ENCODE measurements at regions not wholly inside any gene's neighbourhood (a gene's known extent, or its start where the extent isn't known, plus 50 kb on each side); places are given as distances from the start of the nearest gene placed in this dataset.

DNA sequence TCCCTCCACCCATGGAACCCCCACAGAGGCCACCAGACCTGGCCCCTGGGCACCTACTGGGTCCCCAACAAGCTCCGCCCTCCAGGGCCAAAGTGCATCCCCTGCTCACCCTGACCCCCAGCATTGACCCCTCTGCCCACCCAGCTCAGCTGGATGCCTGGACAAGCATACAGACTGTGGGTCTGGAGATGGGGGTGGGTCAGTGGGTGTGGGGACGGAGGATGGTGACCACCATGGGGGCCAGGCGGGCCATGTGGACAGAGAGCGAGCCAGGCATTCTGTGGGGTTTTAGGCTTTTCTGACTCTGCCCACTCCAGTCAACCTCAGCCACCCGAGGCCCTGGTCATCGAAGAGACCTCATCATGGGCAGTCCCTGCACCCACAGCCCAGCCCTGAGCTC lies 183.7 kb downstream of the BRD1 start:
- H3K36me3 ChIP-seq (ENCODE audit: control insufficient read depth in 2 of 2, extremely low read depth in 1 of 2, insufficient read depth in 1 of 2, low read length in 1 of 2) = peaks cover 8 to 17% of the 10 kb centered on the region in 2 donors
- H3K27ac ChIP-seq (ENCODE audit: low read length) = no peak overlapping the region
- no peak overlapping the region for H3K4me3 ChIP-seq (ENCODE audit: control insufficient read depth in 1 of 2, extremely low read depth in 1 of 2, low read length in 1 of 2)
- Mint-ChIP-seq H3K4me1 (peaks cover 8 to 19% (median 14%) of the 10 kb centered on the region in 3 donors), H3K27ac (no peak overlapping the region), H3K4me3 (no peak overlapping the region), H3K9me3 (no peaks in the 10 kb centered on the region), H3K27me3 (no peaks in the 10 kb centered on the region), H3K36me3 (peaks cover 5% of the 10 kb centered on the region)
- no peaks in the 10 kb centered on the region for H3K27me3 ChIP-seq (replicated peaks in 1 of 2; ENCODE audit: control insufficient read depth in 2 of 2, extremely low read depth in 1 of 2, insufficient read depth in 2 of 2, low read length in 1 of 2)
- peaks cover 0 to 35% of the 10 kb centered on the region in 2 experiments for H3K4me1 ChIP-seq (ENCODE audit: control insufficient read depth in 1 of 2, extremely low read depth in 1 of 2, insufficient read depth in 2 of 2, low read length in 2 of 2)
- CTCF ChIA-PET = no interaction called here
- POLR2A ChIA-PET = no interaction called here
- WGBS (ENCODE audit: insufficient coverage) = 100% methylated on average over 2 of the region's 6 CpGs
- DNase-seq (no peak), ATAC-seq (replicated peaks in 1 of 4) (no peak)
- H3K9me3 ChIP-seq = no peaks in the 10 kb centered on the region

DNA sequence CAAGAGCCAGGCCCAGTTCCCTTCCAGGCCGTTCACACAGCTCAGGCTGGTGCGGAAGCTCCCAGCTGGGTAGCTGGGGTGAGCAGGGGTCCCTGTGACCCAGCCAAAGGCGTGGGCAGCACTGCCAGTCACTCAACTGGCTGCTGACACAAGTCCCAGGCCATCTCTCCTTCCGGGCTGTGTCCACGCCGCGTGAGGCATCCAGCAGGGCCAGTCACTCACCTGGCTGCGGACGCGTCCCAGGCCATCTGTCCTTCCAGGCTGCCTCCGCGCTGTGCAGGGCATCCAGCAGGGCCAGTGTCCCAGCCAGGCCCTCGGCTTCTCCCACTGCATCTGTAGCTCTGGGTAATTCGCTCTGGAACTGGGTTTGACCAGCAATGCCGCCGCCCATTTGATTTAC lies 184.2 kb downstream of the BRD1 start:
- H3K4me3 Mint-ChIP-seq = no peak overlapping the region
- ATAC-seq (replicated peaks in 1 of 4) (no peak), DNase-seq (no peak)
- H3K27me3 Mint-ChIP-seq = no peaks in the 10 kb centered on the region
- H3K27me3 ChIP-seq (replicated peaks in 1 of 2; ENCODE audit: control insufficient read depth in 2 of 2, extremely low read depth in 1 of 2, insufficient read depth in 2 of 2, low read length in 1 of 2) = no peaks in the 10 kb centered on the region
- H3K9me3 ChIP-seq = no peaks in the 10 kb centered on the region
- no peaks in the 10 kb centered on the region for H3K9me3 Mint-ChIP-seq
- H3K36me3 Mint-ChIP-seq = peaks cover 5% of the 10 kb centered on the region
- H3K4me3 ChIP-seq (ENCODE audit: control insufficient read depth in 1 of 2, extremely low read depth in 1 of 2, low read length in 1 of 2) = no peak overlapping the region
- 93% methylated on average over 15 of the region's 16 CpGs for WGBS (ENCODE audit: insufficient coverage)
- H3K27ac ChIP-seq (ENCODE audit: low read length) = no peak overlapping the region
- H3K27ac Mint-ChIP-seq = no peak overlapping the region
- H3K4me1 ChIP-seq (ENCODE audit: control insufficient read depth in 1 of 2, extremely low read depth in 1 of 2, insufficient read depth in 2 of 2, low read length in 2 of 2) = peaks cover 0 to 34% of the 10 kb centered on the region in 2 experiments
- ChIA-PET POLR2A (no interaction called here), CTCF (no interaction called here)
- H3K4me1 Mint-ChIP-seq = peaks cover 8 to 24% (median 16%) of the 10 kb centered on the region in 3 donors
- H3K36me3 ChIP-seq (ENCODE audit: control insufficient read depth in 2 of 2, extremely low read depth in 1 of 2, insufficient read depth in 1 of 2, low read length in 1 of 2) = peaks cover 8 to 17% of the 10 kb centered on the region in 2 donors

DNA sequence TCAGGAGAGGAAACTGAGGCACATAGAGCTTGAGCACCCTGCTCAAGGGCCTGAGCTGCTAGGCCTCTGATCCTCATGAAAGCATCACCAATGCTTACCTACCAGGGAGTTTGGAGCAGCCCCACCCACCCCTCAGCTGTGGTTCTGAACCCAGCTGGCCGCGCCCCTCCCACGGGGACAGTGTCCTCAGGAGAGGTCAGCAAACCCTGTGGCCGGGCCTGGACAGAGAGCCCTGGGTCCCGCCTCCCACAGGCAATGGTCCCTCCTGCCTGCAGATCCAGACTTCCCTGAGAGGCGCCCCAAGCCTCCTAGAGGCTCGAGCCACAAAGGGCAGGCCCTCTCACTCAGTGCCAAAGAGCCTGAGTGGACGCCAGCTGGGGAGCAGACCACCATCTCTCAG lies 184.9 kb downstream of the BRD1 start:
- H3K4me3 Mint-ChIP-seq = no peak overlapping the region
- H3K9me3 Mint-ChIP-seq = no peaks in the 10 kb centered on the region
- no peaks in the 10 kb centered on the region for H3K27me3 Mint-ChIP-seq
- H3K4me3 ChIP-seq (ENCODE audit: control insufficient read depth in 1 of 2, extremely low read depth in 1 of 2, low read length in 1 of 2) = no peak overlapping the region
- no peaks in the 10 kb centered on the region for H3K9me3 ChIP-seq
- ChIA-PET CTCF (no interaction called here), POLR2A (no interaction called here)
- H3K36me3 ChIP-seq (ENCODE audit: control insufficient read depth in 2 of 2, extremely low read depth in 1 of 2, insufficient read depth in 1 of 2, low read length in 1 of 2) = peaks cover 8 to 11% of the 10 kb centered on the region in 2 donors
- 90% methylated on average over 8 of the region's 8 CpGs for WGBS (ENCODE audit: insufficient coverage)
- H3K27ac ChIP-seq (ENCODE audit: low read length) = no peak overlapping the region
- H3K4me1 Mint-ChIP-seq = peaks cover 8 to 27% (median 16%) of the 10 kb centered on the region in 3 donors
- no peak overlapping the region for H3K27ac Mint-ChIP-seq
- ATAC-seq (replicated peaks in 1 of 4) = no peak
- DNase-seq = no peak
- peaks cover 5% of the 10 kb centered on the region for H3K36me3 Mint-ChIP-seq
- H3K4me1 ChIP-seq (ENCODE audit: control insufficient read depth in 1 of 2, extremely low read depth in 1 of 2, insufficient read depth in 2 of 2, low read length in 2 of 2) = peaks cover 0 to 29% of the 10 kb centered on the region in 2 experiments
- H3K27me3 ChIP-seq (replicated peaks in 1 of 2; ENCODE audit: control insufficient read depth in 2 of 2, extremely low read depth in 1 of 2, insufficient read depth in 2 of 2, low read length in 1 of 2) = no peaks in the 10 kb centered on the region

DNA sequence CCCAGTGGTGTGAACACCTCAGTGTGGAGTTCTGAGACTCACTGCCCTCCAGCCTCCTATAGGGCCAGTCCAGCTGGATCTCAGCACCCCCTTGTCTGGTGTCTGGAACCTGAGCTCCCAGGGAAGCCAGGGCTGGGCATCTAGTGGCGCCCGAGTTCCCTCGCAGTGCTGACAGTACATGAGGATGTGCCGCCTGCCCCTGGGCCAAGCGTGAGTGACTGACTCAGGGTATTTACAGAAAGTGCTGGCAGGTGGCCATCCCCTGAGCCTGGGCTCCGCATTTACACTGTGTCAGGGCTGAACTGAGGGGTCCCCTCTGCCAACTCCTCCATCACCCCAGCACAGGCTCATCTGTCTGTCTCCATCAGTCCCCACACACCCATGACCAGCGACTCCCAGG lies 185.3 kb downstream of the BRD1 start:
- ChIA-PET POLR2A (no interaction called here), CTCF (no interaction called here)
- ATAC-seq (replicated peaks in 1 of 4) (no peak), DNase-seq (no peak)
- no peak overlapping the region for H3K4me3 Mint-ChIP-seq
- no peaks in the 10 kb centered on the region for H3K27me3 Mint-ChIP-seq
- H3K4me1 ChIP-seq (ENCODE audit: control insufficient read depth in 1 of 2, extremely low read depth in 1 of 2, insufficient read depth in 2 of 2, low read length in 2 of 2) = peaks cover 0 to 29% of the 10 kb centered on the region in 2 experiments
- H3K27ac ChIP-seq (ENCODE audit: low read length) = no peak overlapping the region
- H3K9me3 Mint-ChIP-seq = no peaks in the 10 kb centered on the region
- H3K36me3 Mint-ChIP-seq = peaks cover 7% of the 10 kb centered on the region
- H3K9me3 ChIP-seq = no peaks in the 10 kb centered on the region
- H3K27ac Mint-ChIP-seq = no peak overlapping the region
- H3K4me1 Mint-ChIP-seq = peaks cover 8 to 25% (median 18%) of the 10 kb centered on the region in 3 donors
- WGBS (ENCODE audit: insufficient coverage) = 84% methylated on average over 7 of the region's 7 CpGs
- H3K4me3 ChIP-seq (ENCODE audit: control insufficient read depth in 1 of 2, extremely low read depth in 1 of 2, low read length in 1 of 2) = no peak overlapping the region
- no peaks in the 10 kb centered on the region for H3K27me3 ChIP-seq (replicated peaks in 1 of 2; ENCODE audit: control insufficient read depth in 2 of 2, extremely low read depth in 1 of 2, insufficient read depth in 2 of 2, low read length in 1 of 2)
- H3K36me3 ChIP-seq (ENCODE audit: control insufficient read depth in 2 of 2, extremely low read depth in 1 of 2, insufficient read depth in 1 of 2, low read length in 1 of 2) = peaks cover 8 to 11% of the 10 kb centered on the region in 2 donors

DNA sequence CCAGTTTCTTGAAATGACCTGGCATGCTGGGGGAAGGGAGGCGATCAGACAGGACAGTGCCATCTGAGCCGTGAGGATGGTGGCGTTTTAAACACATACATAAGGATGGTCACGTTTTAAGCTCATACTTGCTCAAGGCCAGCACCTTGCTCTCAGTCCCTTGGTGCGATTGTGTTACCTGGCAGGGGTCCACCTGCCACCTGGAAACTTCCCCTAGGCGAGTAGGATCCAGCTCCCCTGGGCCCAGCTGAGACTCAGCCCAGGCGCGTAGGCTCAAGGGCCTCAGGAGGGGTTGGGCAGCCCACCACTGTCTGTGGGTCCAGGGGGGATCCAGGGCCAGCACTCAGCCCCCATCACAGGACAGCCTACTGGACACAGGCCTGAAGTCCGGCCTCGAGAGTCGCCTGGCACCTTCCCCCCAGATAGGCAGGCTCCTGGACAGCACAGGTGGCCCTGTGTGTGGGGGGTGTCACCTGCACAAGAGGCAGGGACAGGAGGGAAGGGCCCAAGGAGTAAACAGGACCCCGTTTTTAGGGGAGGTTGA lies 185.8 kb downstream of the BRD1 start:
- Mint-ChIP-seq H3K4me1 (peaks cover 8 to 20% (median 18%) of the 10 kb centered on the region in 3 donors), H3K9me3 (no peaks in the 10 kb centered on the region), H3K4me3 (no peak overlapping the region), H3K27me3 (no peaks in the 10 kb centered on the region), H3K27ac (no peak overlapping the region), H3K36me3 (peaks cover 7% of the 10 kb centered on the region)
- ChIA-PET POLR2A (no interaction called here), CTCF (no interaction called here)
- Histone ChIP-seq H3K27ac (ENCODE audit: low read length) (no peak overlapping the region), H3K27me3 (replicated peaks in 1 of 2; ENCODE audit: control insufficient read depth in 2 of 2, extremely low read depth in 1 of 2, insufficient read depth in 2 of 2, low read length in 1 of 2) (no peaks in the 10 kb centered on the region), H3K9me3 (no peaks in the 10 kb centered on the region), H3K4me3 (ENCODE audit: control insufficient read depth in 1 of 2, extremely low read depth in 1 of 2, low read length in 1 of 2) (no peak overlapping the region), H3K36me3 (ENCODE audit: control insufficient read depth in 2 of 2, extremely low read depth in 1 of 2, insufficient read depth in 1 of 2, low read length in 1 of 2) (peaks cover 6 to 11% of the 10 kb centered on the region in 2 donors), H3K4me1 (ENCODE audit: control insufficient read depth in 1 of 2, extremely low read depth in 1 of 2, insufficient read depth in 2 of 2, low read length in 2 of 2) (peaks cover 0 to 24% of the 10 kb centered on the region in 2 experiments)
- 93% methylated on average over 6 of the region's 12 CpGs for WGBS (ENCODE audit: insufficient coverage)
- DNase-seq = no peak
- ATAC-seq (replicated peaks in 1 of 4) = no peak

DNA sequence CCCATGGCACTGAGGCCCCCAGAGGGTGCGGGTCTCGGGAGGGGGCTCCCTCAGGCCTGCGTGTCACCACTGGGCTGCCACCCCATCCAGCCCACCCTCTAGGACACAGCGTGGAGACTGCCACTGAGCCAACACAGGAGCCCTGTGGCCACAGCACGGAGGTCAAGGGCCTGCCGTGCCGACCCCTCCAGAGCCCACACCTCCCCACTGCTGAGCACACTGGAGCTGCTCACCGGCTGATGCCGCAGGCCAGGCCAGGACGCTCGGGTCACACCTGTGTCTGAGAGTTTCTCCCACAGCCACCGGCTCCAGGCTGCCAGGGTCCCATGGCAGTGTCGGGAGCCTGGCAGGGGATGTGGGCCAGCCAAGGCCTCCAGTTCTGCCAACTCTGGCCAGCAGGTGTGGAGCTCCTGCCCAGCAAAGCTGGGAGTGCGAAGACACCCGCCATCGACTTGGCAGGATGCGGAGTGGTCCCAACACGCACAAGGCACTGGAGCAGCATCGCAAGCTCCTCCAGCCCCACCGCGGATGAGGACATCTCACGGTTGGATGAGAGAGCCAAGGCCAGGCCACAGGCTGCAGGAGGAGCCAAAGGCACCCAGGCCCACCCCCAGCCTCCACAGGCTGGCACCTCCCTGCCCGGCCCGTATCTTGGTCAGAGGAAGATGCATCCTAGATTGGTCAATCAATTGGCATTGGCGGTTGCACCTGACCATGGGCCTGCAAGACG lies 187.1 kb downstream of the BRD1 start:
- no peak overlapping the region for H3K27ac ChIP-seq (ENCODE audit: low read length)
- ChIA-PET CTCF (no interaction called here), POLR2A (no interaction called here)

More for the DNA sequence above, 187.1 kb downstream of the BRD1 start:
- Mint-ChIP-seq H3K4me3 (no peak overlapping the region), H3K36me3 (peaks cover 7% of the 10 kb centered on the region), H3K4me1 (peaks cover 6 to 14% (median 13%) of the 10 kb centered on the region in 3 donors), H3K9me3 (no peaks in the 10 kb centered on the region), H3K27ac (no peak overlapping the region), H3K27me3 (no peaks in the 10 kb centered on the region)
- DNase-seq (no peak), ATAC-seq (replicated peaks in 1 of 4) (no peak)
- Histone ChIP-seq H3K27me3 (replicated peaks in 1 of 2; ENCODE audit: control insufficient read depth in 2 of 2, extremely low read depth in 1 of 2, insufficient read depth in 2 of 2, low read length in 1 of 2) (no peaks in the 10 kb centered on the region), H3K36me3 (ENCODE audit: control insufficient read depth in 2 of 2, extremely low read depth in 1 of 2, insufficient read depth in 1 of 2, low read length in 1 of 2) (peaks cover 6 to 11% of the 10 kb centered on the region in 2 donors), H3K4me3 (ENCODE audit: control insufficient read depth in 1 of 2, extremely low read depth in 1 of 2, low read length in 1 of 2) (no peak overlapping the region), H3K4me1 (ENCODE audit: control insufficient read depth in 1 of 2, extremely low read depth in 1 of 2, insufficient read depth in 2 of 2, low read length in 2 of 2) (peaks cover 0 to 24% of the 10 kb centered on the region in 2 experiments), H3K9me3 (no peaks in the 10 kb centered on the region)
- 87% methylated on average over 24 of the region's 26 CpGs for WGBS (ENCODE audit: insufficient coverage)

All from T-cell (primary cell).